K562 (cell line): ENCODE measurements at regions not wholly inside any gene's neighbourhood (a gene's known extent, or its start where the extent isn't known, plus 50 kb on each side); places are given as distances from the start of the nearest gene placed in this dataset.

Experiments
- CEBPB ChIP-seq: fragments of 450-650 bp; IDR thresholded peaks from 2 replicates; pipeline ENCODE4 v1.6.1; 2016; ENCODE audit warnings: missing genetic modification characterization, missing compliant biosample characterization
- ELF1 ChIP-seq: fragments of 200-800 bp; sonication (Bioruptor generic); IDR thresholded peaks from 2 replicates; pipeline ENCODE4 v1.6.1; 2016; ENCODE audit warnings: missing genetic modification characterization, missing compliant biosample characterization
- ILK ChIP-seq: fragments of 450-650 bp; IDR thresholded peaks from 2 replicates; pipeline ENCODE4 v1.6.1; 2016; ENCODE audit warnings: missing genetic modification characterization, low read depth, mild to moderate bottlenecking, missing compliant biosample characterization, moderate library complexity, borderline replicate concordance
- IRF2 ChIP-seq: sonication (generic); formaldehyde crosslinking; IDR thresholded peaks from 2 replicates; pipeline ENCODE4 v1.8.1; 2022; ENCODE audit warnings: mild to moderate bottlenecking, missing genetic modification reagents
- NBN ChIP-seq: fragments of 450-650 bp; IDR thresholded peaks from 2 replicates; pipeline ENCODE4 v1.6.1; 2016; ENCODE audit warnings: low read depth, mild to moderate bottlenecking
- RAD21 ChIP-seq, 2 experiments: fragments of 250-450 bp in 1 of 2; fragments of 450-650 bp in 1 of 2; sonication (Bioruptor Pico) in 1 of 2; formaldehyde crosslinking in 1 of 2; IDR thresholded peaks in 1 of 2; conservative IDR thresholded peaks in 1 of 2; 2 replicates each; pipeline versions ENCODE4 v1.4.0 to v1.8.0; 2020 to 2022; ENCODE audit warnings: mild to moderate bottlenecking in 2 of 2, moderate library complexity in 1 of 2
- SIX5 ChIP-seq, 2 experiments: IDR thresholded peaks; 2 replicates each; pipeline ENCODE4 v1.6.1; 2011; ENCODE audit warnings: low read length in 2 of 2, borderline replicate concordance in 1 of 2, low read depth in 1 of 2, mild to moderate bottlenecking in 1 of 2, moderate library complexity in 1 of 2; ENCODE audit not compliant: insufficient read depth in 1 of 2
- ZNF232 ChIP-seq: sonication (generic); formaldehyde crosslinking; IDR thresholded peaks from 2 replicates; pipeline ENCODE4 v1.8.0; 2022; ENCODE audit warnings: mild to moderate bottlenecking, missing genetic modification reagents
- TF ChIP-seq, protein P1 (sequence below), 3 experiments: IDR thresholded peaks in 2 of 3; conservative IDR thresholded peaks in 1 of 3; 2 replicates each; pipeline ENCODE4 v1.5.1; 2011 to 2012; ENCODE audit warnings: low read length in 3 of 3, mild to moderate bottlenecking in 3 of 3, control low read depth in 2 of 3, improper control_type of control experiment in 1 of 3, inconsistent platforms in 1 of 3, low read depth in 1 of 3, mixed read lengths in 1 of 3, moderate library complexity in 1 of 3; ENCODE audit not compliant: insufficient read depth in 2 of 3
- TF ChIP-seq, protein P2 (sequence below), 3 experiments: fragments of 200-800 bp in 1 of 3; fragments of 250-450 bp in 1 of 3; fragments of 450-650 bp in 1 of 3; sonication (Bioruptor Pico) in 1 of 3; sonication (Bioruptor generic) in 1 of 3; formaldehyde crosslinking in 1 of 3; IDR thresholded peaks; 2 replicates each; pipeline versions ENCODE4 v1.6.1 to v1.8.0; 2016 to 2022; ENCODE audit warnings: mild to moderate bottlenecking in 2 of 3, missing genetic modification characterization in 2 of 3, missing compliant biosample characterization in 1 of 3, moderate library complexity in 1 of 3
- TF ChIP-seq, protein P3 (sequence below): sonication (generic); formaldehyde crosslinking; IDR thresholded peaks from 2 replicates; pipeline ENCODE4 v1.8.0; 2023; ENCODE audit warnings: mild to moderate bottlenecking, missing genetic modification reagents
- TF ChIP-seq, protein P4 (sequence below): sonication (generic); formaldehyde crosslinking; IDR thresholded peaks from 2 replicates; pipeline ENCODE4 v1.9.0; 2022; ENCODE audit warnings: mild to moderate bottlenecking, missing genetic modification reagents

DNA sequence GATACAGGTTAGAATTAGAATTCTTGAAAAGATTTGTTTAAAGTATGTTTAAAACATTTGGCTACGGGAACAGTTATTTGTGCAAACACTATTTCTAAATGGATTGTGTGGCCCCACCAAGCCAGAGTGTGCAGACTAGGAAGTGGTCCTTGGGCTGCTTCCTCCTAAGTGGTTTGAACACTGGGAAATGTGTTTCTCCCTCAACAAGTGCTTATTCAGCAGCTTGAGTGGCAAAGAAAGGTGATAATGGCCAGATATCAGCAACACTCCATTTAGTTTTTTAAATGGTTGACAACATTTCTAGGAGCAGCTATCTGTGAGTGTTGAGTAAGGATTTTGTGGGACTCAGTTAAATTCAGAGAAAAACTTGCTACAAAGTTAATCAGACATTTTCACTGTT lies 141.4 kb upstream of the LNX1 start:
- TF ChIP-seq, protein P1, sequence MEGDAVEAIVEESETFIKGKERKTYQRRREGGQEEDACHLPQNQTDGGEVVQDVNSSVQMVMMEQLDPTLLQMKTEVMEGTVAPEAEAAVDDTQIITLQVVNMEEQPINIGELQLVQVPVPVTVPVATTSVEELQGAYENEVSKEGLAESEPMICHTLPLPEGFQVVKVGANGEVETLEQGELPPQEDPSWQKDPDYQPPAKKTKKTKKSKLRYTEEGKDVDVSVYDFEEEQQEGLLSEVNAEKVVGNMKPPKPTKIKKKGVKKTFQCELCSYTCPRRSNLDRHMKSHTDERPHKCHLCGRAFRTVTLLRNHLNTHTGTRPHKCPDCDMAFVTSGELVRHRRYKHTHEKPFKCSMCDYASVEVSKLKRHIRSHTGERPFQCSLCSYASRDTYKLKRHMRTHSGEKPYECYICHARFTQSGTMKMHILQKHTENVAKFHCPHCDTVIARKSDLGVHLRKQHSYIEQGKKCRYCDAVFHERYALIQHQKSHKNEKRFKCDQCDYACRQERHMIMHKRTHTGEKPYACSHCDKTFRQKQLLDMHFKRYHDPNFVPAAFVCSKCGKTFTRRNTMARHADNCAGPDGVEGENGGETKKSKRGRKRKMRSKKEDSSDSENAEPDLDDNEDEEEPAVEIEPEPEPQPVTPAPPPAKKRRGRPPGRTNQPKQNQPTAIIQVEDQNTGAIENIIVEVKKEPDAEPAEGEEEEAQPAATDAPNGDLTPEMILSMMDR (IDR thresholded peaks at IDR 0.05 in 2 of 3, conservative IDR thresholded peaks at IDR 0.05 in 1 of 3; ENCODE audit: insufficient read depth in 2 of 3, low read depth in 1 of 3, low read length in 3 of 3): no peak
- TF ChIP-seq RAD21 (CRISPR knock-in tag; conservative IDR thresholded peaks at IDR 0.05 in 1 of 2, IDR thresholded peaks at IDR 0.05 in 1 of 2) (no peak), ILK (no peak), ZNF232 (CRISPR knock-in tag) (no peak), CEBPB (tag) (no peak), NBN (no peak), SIX5 (IDR thresholded peaks at IDR 0.05; ENCODE audit: borderline replicate concordance in 1 of 2, insufficient read depth in 1 of 2, low read depth in 1 of 2, low read length in 2 of 2) (no peak), IRF2 (no peak), ELF1 (tag) (no peak)
- TF ChIP-seq, protein P2, sequence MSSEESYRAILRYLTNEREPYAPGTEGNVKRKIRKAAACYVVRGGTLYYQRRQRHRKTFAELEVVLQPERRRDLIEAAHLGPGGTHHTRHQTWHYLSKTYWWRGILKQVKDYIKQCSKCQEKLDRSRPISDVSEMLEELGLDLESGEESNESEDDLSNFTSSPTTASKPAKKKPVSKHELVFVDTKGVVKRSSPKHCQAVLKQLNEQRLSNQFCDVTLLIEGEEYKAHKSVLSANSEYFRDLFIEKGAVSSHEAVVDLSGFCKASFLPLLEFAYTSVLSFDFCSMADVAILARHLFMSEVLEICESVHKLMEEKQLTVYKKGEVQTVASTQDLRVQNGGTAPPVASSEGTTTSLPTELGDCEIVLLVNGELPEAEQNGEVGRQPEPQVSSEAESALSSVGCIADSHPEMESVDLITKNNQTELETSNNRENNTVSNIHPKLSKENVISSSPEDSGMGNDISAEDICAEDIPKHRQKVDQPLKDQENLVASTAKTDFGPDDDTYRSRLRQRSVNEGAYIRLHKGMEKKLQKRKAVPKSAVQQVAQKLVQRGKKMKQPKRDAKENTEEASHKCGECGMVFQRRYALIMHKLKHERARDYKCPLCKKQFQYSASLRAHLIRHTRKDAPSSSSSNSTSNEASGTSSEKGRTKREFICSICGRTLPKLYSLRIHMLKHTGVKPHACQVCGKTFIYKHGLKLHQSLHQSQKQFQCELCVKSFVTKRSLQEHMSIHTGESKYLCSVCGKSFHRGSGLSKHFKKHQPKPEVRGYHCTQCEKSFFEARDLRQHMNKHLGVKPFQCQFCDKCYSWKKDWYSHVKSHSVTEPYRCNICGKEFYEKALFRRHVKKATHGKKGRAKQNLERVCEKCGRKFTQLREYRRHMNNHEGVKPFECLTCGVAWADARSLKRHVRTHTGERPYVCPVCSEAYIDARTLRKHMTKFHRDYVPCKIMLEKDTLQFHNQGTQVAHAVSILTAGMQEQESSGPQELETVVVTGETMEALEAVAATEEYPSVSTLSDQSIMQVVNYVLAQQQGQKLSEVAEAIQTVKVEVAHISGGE (CRISPR knock-in tag; IDR thresholded peaks at IDR 0.05): no peak
- TF ChIP-seq, protein P3, sequence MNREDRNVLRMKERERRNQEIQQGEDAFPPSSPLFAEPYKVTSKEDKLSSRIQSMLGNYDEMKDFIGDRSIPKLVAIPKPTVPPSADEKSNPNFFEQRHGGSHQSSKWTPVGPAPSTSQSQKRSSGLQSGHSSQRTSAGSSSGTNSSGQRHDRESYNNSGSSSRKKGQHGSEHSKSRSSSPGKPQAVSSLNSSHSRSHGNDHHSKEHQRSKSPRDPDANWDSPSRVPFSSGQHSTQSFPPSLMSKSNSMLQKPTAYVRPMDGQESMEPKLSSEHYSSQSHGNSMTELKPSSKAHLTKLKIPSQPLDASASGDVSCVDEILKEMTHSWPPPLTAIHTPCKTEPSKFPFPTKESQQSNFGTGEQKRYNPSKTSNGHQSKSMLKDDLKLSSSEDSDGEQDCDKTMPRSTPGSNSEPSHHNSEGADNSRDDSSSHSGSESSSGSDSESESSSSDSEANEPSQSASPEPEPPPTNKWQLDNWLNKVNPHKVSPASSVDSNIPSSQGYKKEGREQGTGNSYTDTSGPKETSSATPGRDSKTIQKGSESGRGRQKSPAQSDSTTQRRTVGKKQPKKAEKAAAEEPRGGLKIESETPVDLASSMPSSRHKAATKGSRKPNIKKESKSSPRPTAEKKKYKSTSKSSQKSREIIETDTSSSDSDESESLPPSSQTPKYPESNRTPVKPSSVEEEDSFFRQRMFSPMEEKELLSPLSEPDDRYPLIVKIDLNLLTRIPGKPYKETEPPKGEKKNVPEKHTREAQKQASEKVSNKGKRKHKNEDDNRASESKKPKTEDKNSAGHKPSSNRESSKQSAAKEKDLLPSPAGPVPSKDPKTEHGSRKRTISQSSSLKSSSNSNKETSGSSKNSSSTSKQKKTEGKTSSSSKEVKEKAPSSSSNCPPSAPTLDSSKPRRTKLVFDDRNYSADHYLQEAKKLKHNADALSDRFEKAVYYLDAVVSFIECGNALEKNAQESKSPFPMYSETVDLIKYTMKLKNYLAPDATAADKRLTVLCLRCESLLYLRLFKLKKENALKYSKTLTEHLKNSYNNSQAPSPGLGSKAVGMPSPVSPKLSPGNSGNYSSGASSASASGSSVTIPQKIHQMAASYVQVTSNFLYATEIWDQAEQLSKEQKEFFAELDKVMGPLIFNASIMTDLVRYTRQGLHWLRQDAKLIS (CRISPR knock-in tag): no peak
- TF ChIP-seq, protein P4, sequence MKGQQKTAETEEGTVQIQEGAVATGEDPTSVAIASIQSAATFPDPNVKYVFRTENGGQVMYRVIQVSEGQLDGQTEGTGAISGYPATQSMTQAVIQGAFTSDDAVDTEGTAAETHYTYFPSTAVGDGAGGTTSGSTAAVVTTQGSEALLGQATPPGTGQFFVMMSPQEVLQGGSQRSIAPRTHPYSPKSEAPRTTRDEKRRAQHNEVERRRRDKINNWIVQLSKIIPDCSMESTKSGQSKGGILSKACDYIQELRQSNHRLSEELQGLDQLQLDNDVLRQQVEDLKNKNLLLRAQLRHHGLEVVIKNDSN (CRISPR knock-in tag): no peak
